Fibroblast of pulmonary artery (primary cell): ENCODE measurements at regions not wholly inside any gene's neighbourhood (a gene's known extent, or its start where the extent isn't known, plus 50 kb on each side); places are given as distances from the start of the nearest gene placed in this dataset.

Experiments
- DNase-seq: peaks from one replicate; pipeline ENCODE4 v3.0.0-alpha.2; 2010; ENCODE audit warnings: low read depth
- H3K4me3 ChIP-seq: replicated peaks from 2 replicates; pipeline ENCODE4 v1.5.1; 2011; ENCODE audit warnings: low read depth, mild to moderate bottlenecking, control low read depth, low read length, moderate library complexity
- TF ChIP-seq, protein P1 (sequence below): IDR thresholded peaks from 2 replicates; pipeline ENCODE4 v1.5.1; 2011; ENCODE audit warnings: mild to moderate bottlenecking, control low read depth, low read length, inconsistent platforms; ENCODE audit errors: missing control alignments

DNA sequence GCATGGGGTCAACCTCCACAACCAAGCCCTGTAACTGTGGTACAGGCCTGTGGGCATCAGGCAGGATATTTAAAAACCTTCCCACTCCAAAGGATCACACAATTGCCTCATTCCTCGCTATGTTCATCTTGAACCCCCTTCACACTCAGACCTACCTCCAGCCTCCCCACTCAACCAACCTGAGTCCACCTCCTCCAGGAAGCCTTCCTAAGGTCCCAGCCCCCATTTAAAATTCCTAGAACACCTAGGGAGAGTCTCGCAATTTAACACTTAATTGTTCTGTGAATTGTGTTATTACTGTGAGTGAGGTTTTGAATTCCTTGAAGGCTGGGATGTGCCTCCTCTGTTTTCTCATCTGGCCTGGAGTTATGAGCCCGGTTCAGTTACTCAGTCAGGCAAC lies 93.1 kb upstream of the SMNDC1 start:
- TF ChIP-seq, protein P1, sequence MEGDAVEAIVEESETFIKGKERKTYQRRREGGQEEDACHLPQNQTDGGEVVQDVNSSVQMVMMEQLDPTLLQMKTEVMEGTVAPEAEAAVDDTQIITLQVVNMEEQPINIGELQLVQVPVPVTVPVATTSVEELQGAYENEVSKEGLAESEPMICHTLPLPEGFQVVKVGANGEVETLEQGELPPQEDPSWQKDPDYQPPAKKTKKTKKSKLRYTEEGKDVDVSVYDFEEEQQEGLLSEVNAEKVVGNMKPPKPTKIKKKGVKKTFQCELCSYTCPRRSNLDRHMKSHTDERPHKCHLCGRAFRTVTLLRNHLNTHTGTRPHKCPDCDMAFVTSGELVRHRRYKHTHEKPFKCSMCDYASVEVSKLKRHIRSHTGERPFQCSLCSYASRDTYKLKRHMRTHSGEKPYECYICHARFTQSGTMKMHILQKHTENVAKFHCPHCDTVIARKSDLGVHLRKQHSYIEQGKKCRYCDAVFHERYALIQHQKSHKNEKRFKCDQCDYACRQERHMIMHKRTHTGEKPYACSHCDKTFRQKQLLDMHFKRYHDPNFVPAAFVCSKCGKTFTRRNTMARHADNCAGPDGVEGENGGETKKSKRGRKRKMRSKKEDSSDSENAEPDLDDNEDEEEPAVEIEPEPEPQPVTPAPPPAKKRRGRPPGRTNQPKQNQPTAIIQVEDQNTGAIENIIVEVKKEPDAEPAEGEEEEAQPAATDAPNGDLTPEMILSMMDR: no peak
- H3K4me3 ChIP-seq: no peak overlapping the region

DNA sequence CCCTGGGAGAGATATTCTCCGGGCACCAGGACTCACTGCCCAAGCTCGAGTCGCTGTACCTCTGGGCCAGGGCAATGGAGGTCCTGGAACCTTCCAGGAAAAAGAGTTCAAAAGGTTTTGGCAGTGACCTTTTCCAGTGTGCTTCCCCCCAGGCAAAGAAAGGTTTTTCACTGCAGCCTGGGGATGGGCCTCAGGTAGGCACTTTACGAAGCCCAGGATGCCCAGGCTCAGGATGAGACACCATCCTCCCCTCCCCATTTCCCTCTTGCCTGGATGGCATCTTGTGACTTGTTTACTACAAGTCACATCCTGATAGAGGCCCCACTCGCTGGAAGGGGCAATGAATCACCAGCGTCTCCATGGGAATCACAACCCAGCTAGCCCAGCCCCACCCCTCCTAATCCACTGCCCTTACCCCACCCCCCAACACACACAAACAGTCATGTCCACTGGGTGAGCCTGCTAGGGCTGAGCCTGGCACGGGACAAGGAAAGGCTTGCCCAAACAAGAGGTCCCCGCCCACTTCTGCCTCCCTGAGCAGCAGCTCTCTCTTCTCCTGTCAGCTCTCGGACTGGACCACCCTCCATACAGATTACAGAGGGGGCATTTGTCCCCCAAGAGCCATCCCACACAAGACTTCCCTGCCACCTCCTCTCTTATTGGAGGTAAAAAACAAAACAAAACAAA lies 93.8 kb upstream of the SMNDC1 start:
- TF ChIP-seq, protein P1: no peak
- H3K4me3 ChIP-seq: peak overlapping the region; percentile 6
- DNase-seq: peak; percentile 98

More for the DNA sequence above, 93.1 kb upstream of the SMNDC1 start:
- DNase-seq: no peak

DNA sequence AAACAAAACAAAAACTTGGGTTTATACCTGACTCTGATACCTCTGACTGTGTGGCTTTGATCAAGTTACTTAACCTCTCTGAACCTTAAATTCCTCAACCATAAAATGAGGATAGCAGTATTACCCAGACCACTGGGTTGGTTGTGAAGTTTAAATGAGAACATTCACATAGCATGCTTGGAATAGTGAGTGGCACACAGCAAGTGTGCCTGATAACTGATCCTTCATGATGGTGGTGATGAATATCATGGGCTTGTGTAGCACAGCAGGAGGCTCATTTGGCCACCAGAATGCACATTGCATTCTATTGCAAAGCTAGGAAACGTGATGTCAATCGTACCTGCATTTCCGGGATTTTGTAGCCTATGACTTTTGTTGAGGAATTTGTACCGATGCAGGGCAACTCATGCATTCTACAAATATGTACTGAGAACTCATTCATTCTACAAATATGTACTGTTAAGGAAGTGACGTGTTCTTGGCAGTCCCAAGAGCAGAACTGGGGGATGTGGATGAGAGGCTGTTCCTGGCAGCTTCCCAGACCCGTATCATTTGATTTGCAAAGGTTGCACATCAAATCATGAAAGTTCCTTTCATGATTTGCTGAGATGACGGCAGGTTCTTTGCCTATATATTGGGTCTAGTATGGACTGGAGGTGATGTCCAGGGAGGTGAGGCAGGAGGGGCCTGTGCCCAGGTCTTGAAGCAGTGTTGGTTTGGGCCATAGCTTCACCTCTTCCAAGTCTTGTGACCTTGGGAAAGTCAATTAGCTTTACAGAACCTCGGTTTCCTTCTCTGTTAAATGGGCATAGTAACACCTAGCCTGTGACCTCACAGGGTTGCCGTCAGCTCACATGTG lies 94.6 kb upstream of the SMNDC1 start:
- TF ChIP-seq, protein P1: no peak
- DNase-seq: peak; percentile 99
- peak overlapping the region; percentile 6 for H3K4me3 ChIP-seq

DNA sequence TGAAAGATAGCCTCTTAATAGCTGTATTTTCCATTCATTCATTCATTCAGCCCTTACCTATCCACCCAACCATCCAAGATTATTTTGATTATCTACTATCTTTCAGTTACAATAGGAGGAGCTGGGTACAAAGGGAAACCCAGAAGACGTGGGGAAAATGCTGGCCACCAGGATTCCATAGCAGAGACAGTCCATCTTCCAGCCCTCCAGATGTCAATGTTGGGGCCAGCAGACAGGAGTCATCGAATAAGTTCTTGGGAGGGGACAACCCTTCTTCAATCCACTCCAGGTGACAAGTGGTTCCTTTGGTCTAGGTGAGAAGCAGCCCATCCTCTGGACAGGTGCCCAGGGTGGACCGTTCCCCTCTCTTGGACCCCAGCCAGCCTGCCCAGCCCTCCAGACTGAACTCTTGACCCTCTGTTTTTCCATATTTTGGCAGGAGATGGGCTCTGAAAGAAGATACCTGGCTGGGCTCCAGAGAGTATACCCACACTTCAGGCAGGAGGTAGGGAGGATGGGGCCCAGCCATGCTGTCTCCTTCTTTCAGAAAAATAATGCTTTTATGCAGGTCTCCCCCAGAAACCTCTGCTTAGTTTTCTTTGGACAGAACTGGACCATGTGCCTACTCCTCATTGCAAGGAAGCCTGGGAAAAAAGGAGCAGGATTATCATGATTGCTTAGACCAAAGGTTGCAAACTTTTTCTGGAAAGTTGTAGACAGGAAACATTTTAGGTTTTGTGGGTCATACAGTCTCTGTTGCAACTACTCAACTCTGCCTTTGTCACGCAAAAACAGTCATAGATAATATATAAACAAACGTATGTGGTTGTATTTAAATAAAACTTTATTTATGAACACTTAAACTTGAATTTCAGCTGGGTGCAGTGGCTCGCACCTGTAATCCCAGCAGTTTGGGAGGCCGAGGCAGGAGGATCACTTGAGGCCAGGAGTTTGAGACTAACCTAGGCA lies 95.5 kb upstream of the SMNDC1 start:
- DNase-seq: peak; percentile 51
- TF ChIP-seq, protein P1: no peak
- H3K4me3 ChIP-seq: no peak overlapping the region

DNA sequence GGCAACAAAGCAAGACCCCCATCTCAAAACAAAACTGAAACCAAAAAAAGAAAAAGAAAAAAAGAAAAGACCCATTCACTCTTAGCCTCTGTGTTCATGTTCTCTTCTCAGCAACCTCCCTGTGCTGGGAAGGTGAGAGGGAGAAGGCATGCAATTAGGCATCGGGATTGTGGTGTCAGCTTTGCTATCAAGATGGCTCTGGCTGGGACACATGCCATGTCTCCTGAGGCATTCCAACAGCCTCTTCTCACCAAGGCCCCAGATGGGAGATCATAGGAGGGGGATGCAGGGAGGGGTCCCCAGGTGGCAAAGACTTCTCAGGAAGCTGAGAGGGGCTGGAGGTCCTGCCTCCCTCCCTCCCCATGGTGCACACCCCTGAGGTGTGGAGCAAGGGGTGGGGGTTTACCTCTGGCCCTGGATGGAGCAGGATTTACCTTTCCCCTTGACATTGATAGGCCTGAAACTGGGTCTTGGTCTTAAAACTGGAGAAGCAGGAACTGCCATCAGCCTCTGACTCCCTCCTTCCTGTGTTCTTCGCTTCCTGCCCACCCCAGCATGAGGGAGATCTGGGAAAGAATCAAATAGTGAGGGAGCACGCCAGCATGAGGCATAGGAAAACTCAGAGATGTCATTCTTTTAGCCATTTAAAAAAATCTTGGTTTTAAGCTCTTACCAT lies 96.2 kb upstream of the DUSP5 start:
- no peak for DNase-seq
- no peak overlapping the region for H3K4me3 ChIP-seq
- TF ChIP-seq, protein P1: no peak

DNA sequence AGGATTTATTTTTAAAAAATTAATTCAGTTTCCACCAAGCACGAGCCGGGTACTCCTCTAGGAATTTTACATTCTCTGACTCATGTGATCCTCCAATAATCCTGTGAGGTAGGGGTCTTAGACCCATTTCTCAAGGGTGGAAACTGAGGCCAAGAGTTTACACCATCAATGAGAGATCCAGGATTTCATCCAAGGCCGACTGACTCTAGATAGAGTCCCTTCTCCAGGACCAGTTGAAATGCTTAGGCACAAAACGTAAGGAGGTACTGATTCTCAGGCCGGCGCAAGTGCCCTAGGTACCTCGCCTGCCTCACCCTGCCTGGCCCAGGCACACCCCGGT lies 95.7 kb upstream of the DUSP5 start:
- no peak overlapping the region for H3K4me3 ChIP-seq
- TF ChIP-seq, protein P1: no peak
- DNase-seq: no peak
